Uterus (tissue), 2 donors: ENCODE measurements at regions not wholly inside any gene's neighbourhood (a gene's known extent, or its start where the extent isn't known, plus 50 kb on each side); places are given as distances from the start of the nearest gene placed in this dataset.

Experiments used
- CTCF ChIP-seq, 4 experiments: fragments of 200-600 bp in 2 of 4; fragments of 450-650 bp in 2 of 4; sonication (generic) in 2 of 4; IDR thresholded peaks; one replicate each; pipeline ENCODE4 v1.5.1; 2016 to 2019; ENCODE audit warnings: antibody characterized with exemption in 4 of 4, mild to moderate bottlenecking in 2 of 4, moderate library complexity in 1 of 4
- POLR2A ChIP-seq, 2 donors: fragments of 450-650 bp; IDR thresholded peaks; one replicate each; pipeline ENCODE4 v1.6.1; 2016; ENCODE audit warnings: antibody characterized with exemption in 2 of 2, mild to moderate bottlenecking in 1 of 2, moderate library complexity in 1 of 2

- no peak for TF ChIP-seq CTCF (IDR thresholded peaks at IDR 0.05)
- no peak for TF ChIP-seq POLR2A (IDR thresholded peaks at IDR 0.05)
Measured at GRCh38 chr5:165783024-165783423, 2277.6 kb downstream of the MAT2B start.
